ENCODE measurements at regions not wholly inside any gene's neighbourhood (a gene's known extent, or its start where the extent isn't known, plus 50 kb on each side); places are given as distances from the start of the nearest gene placed in this dataset.

- ChIA-PET CTCF (interaction anchor here (1.5 kb wide), 1 partner anchor 369 kb away, joined by 4 read pairs; no protein-coding TSS in a partner anchor), POLR2A (no interaction called here)
- H3K4me1 Mint-ChIP-seq (ENCODE audit: low read depth): no peaks in the 10 kb centered on the region
- H3K27me3 Mint-ChIP-seq: no peaks in the 10 kb centered on the region
- DNase-seq: no peak
- no peak overlapping the region for H3K4me3 Mint-ChIP-seq
- H3K27ac Mint-ChIP-seq: no peak overlapping the region
- H3K9me3 Mint-ChIP-seq: no peaks in the 10 kb centered on the region
- H3K36me3 Mint-ChIP-seq: no peaks in the 10 kb centered on the region
- intact Hi-C loops (cut with micrococcal nuclease): loop anchor here (1.0 kb wide), 3 partner anchors 342 to 738 kb away; no protein-coding TSS in a partner anchor
Observed at GRCh38 chrX:8971116-8971515, 62.8 kb downstream of the FAM9B start.

GRCh38 chrX:8969378-8969777 is 64.5 kb downstream of the FAM9B start:
- no peaks in the 10 kb centered on the region for H3K36me3 Mint-ChIP-seq

GRCh38 chrX:8967461-8967860 is 66.5 kb downstream of the FAM9B start:
- H3K27ac Mint-ChIP-seq: no peak overlapping the region
- CTCF ChIA-PET: no interaction called here
- intact Hi-C loops (cut with micrococcal nuclease): no loop called here
- H3K4me1 Mint-ChIP-seq (ENCODE audit: low read depth): no peaks in the 10 kb centered on the region
- no peak overlapping the region for H3K4me3 Mint-ChIP-seq
- no peaks in the 10 kb centered on the region for H3K36me3 Mint-ChIP-seq
- POLR2A ChIA-PET: no interaction called here
- H3K27me3 Mint-ChIP-seq: no peaks in the 10 kb centered on the region
- no peak for DNase-seq
- no peaks in the 10 kb centered on the region for H3K9me3 Mint-ChIP-seq

More at GRCh38 chrX:8969378-8969777, 64.5 kb downstream of the FAM9B start:
- ChIA-PET POLR2A (no interaction called here), CTCF (no interaction called here)
- intact Hi-C loops (cut with micrococcal nuclease): no loop called here
- H3K27ac Mint-ChIP-seq: no peak overlapping the region
- no peaks in the 10 kb centered on the region for H3K4me1 Mint-ChIP-seq (ENCODE audit: low read depth)
- H3K27me3 Mint-ChIP-seq: no peaks in the 10 kb centered on the region
- no peak for DNase-seq
- H3K9me3 Mint-ChIP-seq: no peaks in the 10 kb centered on the region
- no peak overlapping the region for H3K4me3 Mint-ChIP-seq

GRCh38 chrX:8960957-8961468 is 72.9 kb downstream of the FAM9B start:
- peaks cover 1% of the 10 kb centered on the region for H3K27me3 Mint-ChIP-seq
- no peak for DNase-seq
- no peaks in the 10 kb centered on the region for H3K9me3 Mint-ChIP-seq
- no peak overlapping the region for H3K4me3 Mint-ChIP-seq
- H3K4me1 Mint-ChIP-seq (ENCODE audit: low read depth): no peaks in the 10 kb centered on the region
- CTCF ChIA-PET: no interaction called here
- no peaks in the 10 kb centered on the region for H3K36me3 Mint-ChIP-seq
- intact Hi-C loops (cut with micrococcal nuclease): no loop called here
- POLR2A ChIA-PET: no interaction called here
- H3K27ac Mint-ChIP-seq: no peak overlapping the region

GRCh38 chrX:8955511-8955910 is 78.4 kb downstream of the FAM9B start:
- ChIA-PET POLR2A (no interaction called here), CTCF (no interaction called here)
- intact Hi-C loops (cut with micrococcal nuclease): no loop called here
- Mint-ChIP-seq H3K27me3 (peaks cover 8% of the 10 kb centered on the region), H3K27ac (no peak overlapping the region), H3K9me3 (no peaks in the 10 kb centered on the region), H3K4me3 (no peak overlapping the region), H3K36me3 (no peaks in the 10 kb centered on the region), H3K4me1 (ENCODE audit: low read depth) (no peaks in the 10 kb centered on the region)
- DNase-seq: no peak

- no peak for DNase-seq
- Mint-ChIP-seq H3K27ac (no peak overlapping the region), H3K36me3 (no peaks in the 10 kb centered on the region), H3K27me3 (peaks cover 4% of the 10 kb centered on the region), H3K4me3 (no peak overlapping the region), H3K9me3 (no peaks in the 10 kb centered on the region), H3K4me1 (ENCODE audit: low read depth) (no peaks in the 10 kb centered on the region)
- ChIA-PET CTCF (no interaction called here), POLR2A (no interaction called here)
- intact Hi-C loops (cut with micrococcal nuclease): no loop called here
Observed at GRCh38 chrX:8946563-8946962, 87.4 kb downstream of the FAM9B start.

- intact Hi-C loops (cut with micrococcal nuclease): no loop called here
- Mint-ChIP-seq H3K4me1 (ENCODE audit: low read depth) (no peaks in the 10 kb centered on the region), H3K36me3 (no peaks in the 10 kb centered on the region), H3K9me3 (peaks cover 5% of the 10 kb centered on the region), H3K27me3 (no peaks in the 10 kb centered on the region), H3K27ac (no peak overlapping the region), H3K4me3 (no peak overlapping the region)
- ChIA-PET CTCF (no interaction called here), POLR2A (no interaction called here)
- DNase-seq: no peak
Observed at GRCh38 chrX:8939322-8939721, 94.6 kb downstream of the FAM9B start.

GRCh38 chrX:8927701-8928100 is 106.2 kb downstream of the FAM9B start:
- Mint-ChIP-seq H3K27ac (no peak overlapping the region), H3K27me3 (peaks cover 2% of the 10 kb centered on the region), H3K9me3 (no peaks in the 10 kb centered on the region), H3K4me1 (ENCODE audit: low read depth) (no peaks in the 10 kb centered on the region), H3K4me3 (no peak overlapping the region), H3K36me3 (no peaks in the 10 kb centered on the region)
- POLR2A ChIA-PET: no interaction called here
- intact Hi-C loops (cut with micrococcal nuclease): no loop called here
- CTCF ChIA-PET: no interaction called here
- no peak for DNase-seq

GRCh38 chrX:8927066-8927635 is 106.8 kb downstream of the FAM9B start:
- ChIA-PET POLR2A (no interaction called here), CTCF (no interaction called here)
- H3K27ac Mint-ChIP-seq: no peak overlapping the region
- no peaks in the 10 kb centered on the region for H3K9me3 Mint-ChIP-seq
- H3K27me3 Mint-ChIP-seq: peaks cover 2% of the 10 kb centered on the region
- H3K36me3 Mint-ChIP-seq: no peaks in the 10 kb centered on the region
- no peak overlapping the region for H3K4me3 Mint-ChIP-seq
- intact Hi-C loops (cut with micrococcal nuclease): no loop called here
- DNase-seq: no peak
- H3K4me1 Mint-ChIP-seq (ENCODE audit: low read depth): no peaks in the 10 kb centered on the region

GRCh38 chrX:8921615-8922014 is 112.3 kb downstream of the FAM9B start:
- intact Hi-C loops (cut with micrococcal nuclease): no loop called here
- no peak for DNase-seq
- Mint-ChIP-seq H3K4me1 (ENCODE audit: low read depth) (no peaks in the 10 kb centered on the region), H3K36me3 (no peaks in the 10 kb centered on the region), H3K4me3 (no peak overlapping the region), H3K27me3 (no peaks in the 10 kb centered on the region), H3K9me3 (no peaks in the 10 kb centered on the region), H3K27ac (no peak overlapping the region)
- ChIA-PET POLR2A (no interaction called here), CTCF (no interaction called here)

GRCh38 chrX:8919801-8920200 is 114.1 kb downstream of the FAM9B start:
- Mint-ChIP-seq H3K4me3 (no peak overlapping the region), H3K27me3 (no peaks in the 10 kb centered on the region), H3K9me3 (no peaks in the 10 kb centered on the region), H3K4me1 (ENCODE audit: low read depth) (no peaks in the 10 kb centered on the region), H3K27ac (no peak overlapping the region), H3K36me3 (no peaks in the 10 kb centered on the region)
- CTCF ChIA-PET: interaction anchor here (0.6 kb wide), 1 partner anchor 10 kb away, joined by 3 read pairs; no protein-coding TSS in a partner anchor
- intact Hi-C loops (cut with micrococcal nuclease): no loop called here
- no peak for DNase-seq
- POLR2A ChIA-PET: no interaction called here

- Mint-ChIP-seq H3K4me1 (ENCODE audit: low read depth) (no peaks in the 10 kb centered on the region), H3K4me3 (no peak overlapping the region), H3K27me3 (no peaks in the 10 kb centered on the region), H3K9me3 (no peaks in the 10 kb centered on the region), H3K36me3 (no peaks in the 10 kb centered on the region), H3K27ac (no peak overlapping the region)
- no peak for DNase-seq
- intact Hi-C loops (cut with micrococcal nuclease): no loop called here
- CTCF ChIA-PET: no interaction called here
- POLR2A ChIA-PET: no interaction called here
Observed at GRCh38 chrX:8916697-8917096, 115.5 kb upstream of the FAM9A start.

- H3K27me3 Mint-ChIP-seq: no peaks in the 10 kb centered on the region
- CTCF ChIA-PET: no interaction called here
- DNase-seq: no peak
Observed at GRCh38 chrX:8914681-8915080, 113.5 kb upstream of the FAM9A start.

More at GRCh38 chrX:8914681-8915080, 113.5 kb upstream of the FAM9A start:
- intact Hi-C loops (cut with micrococcal nuclease): no loop called here
- H3K4me1 Mint-ChIP-seq (ENCODE audit: low read depth): no peaks in the 10 kb centered on the region
- H3K36me3 Mint-ChIP-seq: no peaks in the 10 kb centered on the region
- no peaks in the 10 kb centered on the region for H3K9me3 Mint-ChIP-seq
- POLR2A ChIA-PET: no interaction called here
- H3K4me3 Mint-ChIP-seq: no peak overlapping the region
- H3K27ac Mint-ChIP-seq: no peak overlapping the region
